AG04450 (cell line): ENCODE measurements at regions not wholly inside any gene's neighbourhood (a gene's known extent, or its start where the extent isn't known, plus 50 kb on each side); places are given as distances from the start of the nearest gene placed in this dataset.

Experiments used
- CTCF ChIA-PET: fragments of 300-600, 350-600 bp; formaldehyde crosslinking; extraction: SDS; loops from one replicate; lab custom pipeline; 2022; ENCODE audit warnings: antibody characterized with exemption, inconsistent platforms; lab: Charles Lee
- POLR2A ChIA-PET: fragments of 350-600 bp; formaldehyde crosslinking; extraction: SDS; loops from one replicate; lab custom pipeline; 2021; ENCODE audit warnings: antibody characterized with exemption, inconsistent platforms; lab: Yijun Ruan, JAX
- DNase-seq: peaks from one replicate; pipeline ENCODE4 v3.0.0-alpha.2; 2011; ENCODE audit warnings: low read depth, low spot score
- H3K27ac ChIP-seq: one replicate; pipeline ENCODE4 v1.5.1; 2012; ENCODE audit warnings: low read depth, low read length, control low read depth
- H3K27me3 ChIP-seq: one replicate; pipeline ENCODE4 v1.6.0; 2012; ENCODE audit warnings: low read length; ENCODE audit not compliant: control insufficient read depth, insufficient read depth
- H3K4me3 ChIP-seq: 2 replicates; pipeline ENCODE4 v1.5.1; 2011; ENCODE audit warnings: mild to moderate bottlenecking, low read depth, low read length, control low read depth
- H3K9me3 ChIP-seq: 2 replicates; pipeline ENCODE4 v1.5.1; 2012; ENCODE audit warnings: low read length; ENCODE audit not compliant: control insufficient read depth, insufficient read depth
- CTCF ChIP-seq: IDR thresholded peaks from 2 replicates; pipeline ENCODE4 v1.5.1; 2011; ENCODE audit warnings: low read depth, low read length, control low read depth, inconsistent platforms

- TF ChIP-seq CTCF = no peak
- DNase-seq = no peak
- H3K9me3 ChIP-seq = no peaks in the 10 kb centered on the region
- CTCF ChIA-PET = no interaction called here
- no peaks in the 10 kb centered on the region for H3K27me3 ChIP-seq
- no peak overlapping the region for H3K27ac ChIP-seq
- POLR2A ChIA-PET = interaction anchor here (0.5 to 1.3 kb wide), 2 partner anchors 63 to 87 kb away, joined by 3 read pairs; no protein-coding TSS in a partner anchor
- H3K4me3 ChIP-seq = no peak overlapping the region
Observed at GRCh38 chr12:46435029-46435428, 62.5 kb upstream of the SLC38A2 start.

GRCh38 chr12:46433829-46434228 is 61.3 kb upstream of the SLC38A2 start:
- TF ChIP-seq CTCF = no peak
- DNase-seq = no peak
- CTCF ChIA-PET = interaction anchor here (1.0 kb wide), 1 partner anchor 32 kb away, joined by 3 read pairs; no protein-coding TSS in a partner anchor
- Histone ChIP-seq H3K27ac (no peak overlapping the region), H3K4me3 (no peak overlapping the region), H3K27me3 (no peaks in the 10 kb centered on the region), H3K9me3 (no peaks in the 10 kb centered on the region)
- POLR2A ChIA-PET = no interaction called here

GRCh38 chr12:46432325-46432724 is 59.8 kb upstream of the SLC38A2 start:
- POLR2A ChIA-PET = interaction anchor here (0.6 to 1.8 kb wide), 13 partner anchors 18 to 352 kb away, joined by 3 to 6 read pairs (median 4); no protein-coding TSS in a partner anchor
- no peak overlapping the region for H3K27ac ChIP-seq
- DNase-seq = no peak
- CTCF ChIA-PET = interaction anchor here (0.7 kb wide), 1 partner anchor 91 kb away, joined by 3 read pairs; no protein-coding TSS in a partner anchor
- H3K4me3 ChIP-seq = no peak overlapping the region
- no peaks in the 10 kb centered on the region for H3K27me3 ChIP-seq
- no peak for TF ChIP-seq CTCF
- no peaks in the 10 kb centered on the region for H3K9me3 ChIP-seq

GRCh38 chr12:46430340-46430948 is 57.9 kb upstream of the SLC38A2 start:
- Histone ChIP-seq H3K9me3 (peaks cover 7% of the 10 kb centered on the region), H3K4me3 (no peak overlapping the region), H3K27ac (no peak overlapping the region), H3K27me3 (no peaks in the 10 kb centered on the region)
- ChIA-PET CTCF (interaction anchor here (0.5 kb wide), 1 partner anchor 664 kb away, joined by 3 read pairs; no protein-coding TSS in a partner anchor), POLR2A (interaction anchor here (0.6 to 0.9 kb wide), 3 partner anchors 58 to 93 kb away, joined by 3 to 7 read pairs (median 4); partner anchors contain the start of gene SLC38A2)
- no peak for TF ChIP-seq CTCF
- DNase-seq = peak; percentile 29
